ENCODE measurements at regions not wholly inside any gene's neighbourhood (a gene's known extent, or its start where the extent isn't known, plus 50 kb on each side); places are given as distances from the start of the nearest gene placed in this dataset.

GRCh38 chr2:204033611-204034495 lies 97.3 kb downstream of the ICOS start:
- TF ChIP-seq EZH2 (IDR thresholded peaks at IDR 0.05; ENCODE audit: low read length) (no peak), CTCF (optimal IDR thresholded peaks at IDR 0.05 in 1 of 3, IDR thresholded peaks at IDR 0.05 in 1 of 3, conservative IDR thresholded peaks at IDR 0.05 in 1 of 3; ENCODE audit: extremely low read depth in 1 of 3, insufficient read depth in 2 of 3, low read length in 3 of 3) (no peak)
- H3K4me1 ChIP-seq (ENCODE audit: control insufficient read depth, extremely low read depth, insufficient read depth, low read length) = no peaks in the 10 kb centered on the region
- no peaks in the 10 kb centered on the region for H3K36me3 ChIP-seq (ENCODE audit: control insufficient read depth in 2 of 2, extremely low read depth in 1 of 2, insufficient read depth in 2 of 2, low read length in 2 of 2)
- DNase-seq (ENCODE audit: low read depth, low spot score) = no peak
- no peaks in the 10 kb centered on the region for H3K27me3 ChIP-seq (ENCODE audit: control insufficient read depth, extremely low read depth, insufficient read depth, low read length)
- H3K9ac ChIP-seq (ENCODE audit: control insufficient read depth, extremely low read depth, insufficient read depth, low read length) = no peak overlapping the region
- no peaks in the 10 kb centered on the region for H4K20me1 ChIP-seq (ENCODE audit: control insufficient read depth, extremely low read depth, insufficient read depth, low read length)
- no peak overlapping the region for H2AFZ ChIP-seq (ENCODE audit: control insufficient read depth, low read length)
- no peak overlapping the region for H3K4me2 ChIP-seq (ENCODE audit: control insufficient read depth, extremely low read depth, insufficient read depth, low read depth, low read length)
- no peaks in the 10 kb centered on the region for H3K9me3 ChIP-seq (ENCODE audit: control insufficient read depth, low read depth, low read length)
- no peaks in the 10 kb centered on the region for H3K79me2 ChIP-seq (ENCODE audit: control insufficient read depth, insufficient read depth, low read length)
- dilution Hi-C loops (cut with MboI; ENCODE audit: extremely low pct_ligation_motif_present, low sequenced_read_pairs) = no loop called here
- H3K4me3 ChIP-seq (ENCODE audit: control insufficient read depth in 2 of 3, extremely low read depth in 1 of 3, insufficient read depth in 2 of 3, low read depth in 1 of 3, low read length in 3 of 3) = no peak overlapping the region
- H3K9me1 ChIP-seq (ENCODE audit: control insufficient read depth, extremely low read depth, insufficient read depth, low read length) = no peaks in the 10 kb centered on the region
- FAIRE-seq = no peak
- H3K27ac ChIP-seq (ENCODE audit: control insufficient read depth, insufficient read depth, low read length) = no peak overlapping the region

DNA sequence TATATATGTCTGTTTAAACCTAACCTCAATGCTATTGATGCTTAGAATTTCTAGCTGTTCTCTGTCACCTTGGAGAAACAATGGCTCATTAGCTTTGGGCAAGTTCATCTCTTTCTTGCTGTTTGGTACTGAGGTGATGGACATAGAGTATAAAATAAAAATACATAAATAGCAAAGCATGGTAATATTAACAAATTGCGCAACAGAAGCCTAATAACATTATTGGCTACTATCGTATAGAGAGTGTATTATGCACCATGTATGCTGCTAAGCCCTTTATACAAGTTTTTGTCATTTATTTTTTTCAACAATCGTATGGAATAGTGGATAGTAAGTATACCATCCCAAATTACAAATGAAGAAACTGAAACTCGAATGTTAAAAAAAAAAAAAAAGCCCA lies 100.1 kb downstream of the ICOS start:
- H3K27me3 ChIP-seq (ENCODE audit: control insufficient read depth, extremely low read depth, insufficient read depth, low read length) = no peaks in the 10 kb centered on the region
- no peak overlapping the region for H3K4me2 ChIP-seq (ENCODE audit: control insufficient read depth, extremely low read depth, insufficient read depth, low read depth, low read length)
- dilution Hi-C loops (cut with MboI; ENCODE audit: extremely low pct_ligation_motif_present, low sequenced_read_pairs) = no loop called here
- H3K9me3 ChIP-seq (ENCODE audit: control insufficient read depth, low read depth, low read length) = no peaks in the 10 kb centered on the region
- H3K4me1 ChIP-seq (ENCODE audit: control insufficient read depth, extremely low read depth, insufficient read depth, low read length) = no peaks in the 10 kb centered on the region
- H3K79me2 ChIP-seq (ENCODE audit: control insufficient read depth, insufficient read depth, low read length) = no peaks in the 10 kb centered on the region
- H3K4me3 ChIP-seq (ENCODE audit: control insufficient read depth in 2 of 3, extremely low read depth in 1 of 3, insufficient read depth in 2 of 3, low read depth in 1 of 3, low read length in 3 of 3) = no peak overlapping the region
- H3K27ac ChIP-seq (ENCODE audit: control insufficient read depth, insufficient read depth, low read length) = no peak overlapping the region
- no peaks in the 10 kb centered on the region for H3K9me1 ChIP-seq (ENCODE audit: control insufficient read depth, extremely low read depth, insufficient read depth, low read length)
- TF ChIP-seq CTCF (optimal IDR thresholded peaks at IDR 0.05 in 1 of 3, IDR thresholded peaks at IDR 0.05 in 1 of 3, conservative IDR thresholded peaks at IDR 0.05 in 1 of 3; ENCODE audit: extremely low read depth in 1 of 3, insufficient read depth in 2 of 3, low read length in 3 of 3) (no peak), EZH2 (IDR thresholded peaks at IDR 0.05; ENCODE audit: low read length) (no peak)
- H2AFZ ChIP-seq (ENCODE audit: control insufficient read depth, low read length) = no peak overlapping the region
- FAIRE-seq = no peak
- H4K20me1 ChIP-seq (ENCODE audit: control insufficient read depth, extremely low read depth, insufficient read depth, low read length) = no peaks in the 10 kb centered on the region
- no peak overlapping the region for H3K9ac ChIP-seq (ENCODE audit: control insufficient read depth, extremely low read depth, insufficient read depth, low read length)
- no peak for DNase-seq (ENCODE audit: low read depth, low spot score)
- no peaks in the 10 kb centered on the region for H3K36me3 ChIP-seq (ENCODE audit: control insufficient read depth in 2 of 2, extremely low read depth in 1 of 2, insufficient read depth in 2 of 2, low read length in 2 of 2)

Measured in keratinocyte (primary cell).